ENCODE measurements at regions not wholly inside any gene's neighbourhood (a gene's known extent, or its start where the extent isn't known, plus 50 kb on each side); places are given as distances from the start of the nearest gene placed in this dataset.

DNA sequence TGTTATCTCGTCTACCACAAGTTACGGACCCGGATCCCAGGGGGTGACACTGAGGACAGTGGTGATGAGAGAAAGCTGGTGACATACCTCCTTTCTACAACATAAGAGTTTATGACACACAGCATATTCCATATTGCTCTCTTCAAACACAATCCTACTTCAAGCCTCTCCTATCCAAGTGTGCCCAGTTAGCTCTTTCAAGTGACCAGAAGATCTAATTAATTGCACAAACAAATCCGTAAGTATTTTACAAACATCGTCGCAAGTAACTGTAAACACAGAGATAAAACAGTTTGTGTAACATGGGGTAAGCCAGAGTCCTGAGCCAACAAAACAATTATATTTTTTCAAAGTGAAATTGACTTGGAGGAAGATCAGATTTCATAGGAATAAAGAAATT lies 235.0 kb downstream of the CHD9NB start:
- in situ Hi-C loops (cut with HindIII; ENCODE audit: low pct_ligation_motif_present, low pct_unique_long_range_greater_than_20kb, low sequenced_read_pairs): no loop called here
- no peak for DNase-seq

DNA sequence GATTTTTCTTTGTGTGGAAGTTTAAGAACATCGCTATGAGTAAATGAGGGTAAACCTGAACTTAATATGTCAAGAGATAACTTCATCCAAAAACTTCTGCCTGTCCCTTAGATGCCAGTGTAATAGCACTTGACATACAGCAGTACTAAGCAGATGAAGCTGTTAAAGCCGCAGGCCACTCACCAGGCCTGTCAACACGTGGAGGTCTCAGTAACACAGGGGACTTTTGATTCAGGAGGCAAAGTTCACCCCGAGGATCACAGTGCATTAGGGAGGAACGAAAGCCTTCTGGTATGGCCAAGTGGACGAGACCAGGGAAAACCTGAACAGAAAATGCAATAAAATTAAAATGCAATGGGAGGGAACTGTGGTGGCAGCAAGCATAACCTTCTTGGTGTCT lies 235.7 kb downstream of the CHD9NB start:
- DNase-seq: no peak
- in situ Hi-C loops (cut with HindIII; ENCODE audit: low pct_ligation_motif_present, low pct_unique_long_range_greater_than_20kb, low sequenced_read_pairs): no loop called here

- in situ Hi-C loops (cut with HindIII; ENCODE audit: low pct_ligation_motif_present, low pct_unique_long_range_greater_than_20kb, low sequenced_read_pairs): no loop called here
- peak; percentile 77 for DNase-seq
Measured at GRCh38 chr16:52812678-52813556, 239.8 kb downstream of the CHD9NB start.

DNA sequence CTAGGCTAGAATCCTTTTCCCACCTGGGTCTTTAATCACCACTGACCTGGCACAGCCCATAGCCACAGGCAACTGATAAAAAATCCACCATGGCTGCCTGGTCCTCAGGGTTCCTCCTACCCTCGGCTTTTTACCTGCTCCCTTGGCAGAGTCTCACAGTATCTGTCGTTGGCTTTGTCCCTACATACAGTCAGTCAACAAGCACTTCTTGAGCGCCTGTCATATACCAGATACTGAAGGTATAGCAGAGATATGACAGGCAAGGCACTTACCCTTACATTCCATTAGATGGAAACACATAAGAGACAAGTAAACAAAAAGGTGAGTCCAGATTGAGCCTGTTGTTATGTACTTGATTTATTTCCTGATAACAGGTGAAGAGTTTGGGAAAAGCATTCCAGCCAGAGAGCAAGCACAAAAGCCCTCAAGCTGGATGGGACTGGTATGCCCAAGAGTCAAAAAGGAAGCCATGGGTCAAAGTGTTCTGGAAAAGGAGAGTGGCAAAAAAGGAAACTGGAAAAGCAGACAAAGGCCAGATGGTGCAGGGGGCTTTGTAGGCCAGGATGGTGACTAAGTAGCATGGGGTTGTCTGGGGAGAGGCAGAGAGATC lies 247.0 kb downstream of the CHD9NB start:
- DNase-seq: no peak
- in situ Hi-C loops (cut with HindIII; ENCODE audit: low pct_ligation_motif_present, low pct_unique_long_range_greater_than_20kb, low sequenced_read_pairs): no loop called here

GRCh38 chr16:52800432-52800831 lies 252.3 kb downstream of the CHD9NB start:
- in situ Hi-C loops (cut with HindIII; ENCODE audit: low pct_ligation_motif_present, low pct_unique_long_range_greater_than_20kb, low sequenced_read_pairs): no loop called here
- no peak for DNase-seq

- in situ Hi-C loops (cut with HindIII; ENCODE audit: low pct_ligation_motif_present, low pct_unique_long_range_greater_than_20kb, low sequenced_read_pairs): no loop called here
- DNase-seq: no peak
Measured at GRCh38 chr16:52799149-52799548, 252.2 kb upstream of the TOX3 start.

DNA sequence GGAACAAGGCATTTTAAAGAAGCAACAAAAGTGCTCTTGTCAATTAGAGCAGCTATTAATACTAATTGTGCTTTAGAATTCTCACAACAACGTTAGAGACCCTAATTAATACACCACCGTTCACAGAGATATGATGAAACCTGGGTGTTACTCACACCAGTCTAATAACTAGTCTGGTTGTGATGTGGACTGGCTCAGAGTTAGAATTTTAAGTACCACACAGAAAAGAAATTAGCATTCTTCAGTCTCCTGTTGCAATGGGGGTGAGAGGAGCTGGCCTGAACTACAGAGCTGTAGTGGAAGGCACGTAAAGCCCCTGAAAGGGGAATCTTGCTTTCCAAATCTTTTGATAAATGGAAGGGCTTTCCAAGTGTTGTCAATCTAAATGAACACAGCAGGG lies 240.8 kb upstream of the TOX3 start:
- no peak for DNase-seq
- in situ Hi-C loops (cut with HindIII; ENCODE audit: low pct_ligation_motif_present, low pct_unique_long_range_greater_than_20kb, low sequenced_read_pairs): no loop called here

- in situ Hi-C loops (cut with HindIII; ENCODE audit: low pct_ligation_motif_present, low pct_unique_long_range_greater_than_20kb, low sequenced_read_pairs): no loop called here
- DNase-seq: no peak
Measured at GRCh38 chr16:52786091-52786490, 239.1 kb upstream of the TOX3 start.

DNA sequence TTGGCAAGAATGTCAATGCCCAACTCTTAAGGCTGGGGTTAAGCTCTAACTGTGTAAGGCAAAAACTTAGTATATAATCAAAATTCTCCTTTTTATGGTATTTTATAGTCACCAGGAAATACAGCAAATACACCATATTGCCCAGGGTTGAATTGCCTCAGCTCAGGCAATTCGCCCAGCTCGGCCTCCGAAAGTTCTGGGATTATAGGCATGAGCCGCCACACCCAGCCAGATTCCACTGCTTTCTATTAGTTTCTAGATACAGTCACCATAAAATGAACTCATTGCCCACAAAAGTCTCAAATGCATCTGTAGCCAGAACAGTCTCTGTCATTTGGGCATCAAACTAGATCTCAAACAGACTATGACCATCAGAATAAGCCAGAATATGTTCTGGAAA lies 238.7 kb upstream of the TOX3 start:
- in situ Hi-C loops (cut with HindIII; ENCODE audit: low pct_ligation_motif_present, low pct_unique_long_range_greater_than_20kb, low sequenced_read_pairs): no loop called here

DNA sequence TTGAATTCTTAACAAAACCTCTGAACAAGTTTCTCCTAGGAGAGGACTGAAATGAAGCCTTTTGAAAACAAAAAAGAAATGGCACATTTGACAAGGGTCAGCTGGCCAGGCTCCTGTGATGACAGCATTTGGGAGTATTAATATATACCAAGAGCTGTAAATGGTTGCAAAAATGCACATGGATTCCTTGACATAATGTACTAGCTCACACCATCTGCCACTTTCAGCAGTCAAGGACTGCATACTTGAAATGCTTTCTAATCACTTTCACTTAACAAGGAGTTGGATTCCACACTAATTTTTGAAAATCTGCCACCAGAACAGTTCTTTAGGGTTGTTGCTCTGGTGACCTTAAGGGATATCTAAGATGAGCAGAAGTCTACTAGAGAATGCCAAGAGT lies 236.7 kb upstream of the TOX3 start:
- in situ Hi-C loops (cut with HindIII; ENCODE audit: low pct_ligation_motif_present, low pct_unique_long_range_greater_than_20kb, low sequenced_read_pairs): no loop called here
- DNase-seq: no peak

More for the DNA sequence above, 238.7 kb upstream of the TOX3 start:
- DNase-seq: no peak

DNA sequence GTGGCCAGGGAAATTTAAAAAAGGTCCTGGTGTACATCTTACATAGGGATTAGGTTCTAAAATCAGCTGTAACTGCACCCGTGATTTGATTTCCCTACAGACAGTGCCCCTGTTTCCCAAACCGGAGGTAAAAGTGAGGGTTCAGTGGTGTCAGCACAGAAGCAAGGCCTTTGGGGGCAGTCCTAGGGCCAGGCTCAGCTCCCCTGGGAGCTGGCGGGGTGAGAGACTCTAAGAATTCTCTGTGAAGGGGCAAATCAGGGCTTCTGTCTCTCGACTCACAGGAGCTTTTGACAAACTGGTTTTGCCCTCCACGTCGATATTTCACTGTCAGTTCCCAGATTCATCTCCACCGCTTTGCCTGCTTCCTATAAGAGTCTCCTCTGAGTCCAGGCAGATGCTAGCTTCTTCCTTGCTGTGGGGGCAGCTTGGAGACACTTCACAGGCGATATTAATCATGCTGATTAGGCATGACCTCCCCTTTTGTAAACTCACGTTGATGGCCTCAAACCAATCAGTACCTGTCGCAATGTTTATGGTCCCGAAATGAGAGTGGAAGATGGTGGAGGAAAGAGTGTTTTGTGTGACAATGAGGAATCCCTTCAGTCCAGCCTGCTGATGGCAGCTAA lies 234.2 kb upstream of the TOX3 start:
- in situ Hi-C loops (cut with HindIII; ENCODE audit: low pct_ligation_motif_present, low pct_unique_long_range_greater_than_20kb, low sequenced_read_pairs): no loop called here
- no peak for DNase-seq

DNA sequence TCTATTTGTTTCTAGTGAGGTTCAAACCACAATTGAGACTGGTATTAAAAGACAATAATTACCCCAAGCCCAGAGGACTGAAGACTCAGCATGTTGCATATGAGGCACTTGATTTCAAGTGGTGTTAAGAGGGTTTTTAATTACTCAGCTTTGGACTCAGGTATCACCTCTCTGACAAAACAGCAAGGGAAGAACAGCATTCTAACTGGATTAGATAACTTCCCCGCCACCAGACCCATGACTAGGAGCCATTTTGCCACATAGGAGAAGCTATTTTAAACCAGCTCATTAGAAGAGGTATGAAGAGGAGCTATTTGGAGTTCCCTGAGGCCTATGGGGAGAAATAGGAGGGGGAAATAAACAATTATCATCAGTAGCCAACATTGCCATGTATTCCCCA lies 226.1 kb upstream of the TOX3 start:
- in situ Hi-C loops (cut with HindIII; ENCODE audit: low pct_ligation_motif_present, low pct_unique_long_range_greater_than_20kb, low sequenced_read_pairs): no loop called here
- DNase-seq: no peak

DNA sequence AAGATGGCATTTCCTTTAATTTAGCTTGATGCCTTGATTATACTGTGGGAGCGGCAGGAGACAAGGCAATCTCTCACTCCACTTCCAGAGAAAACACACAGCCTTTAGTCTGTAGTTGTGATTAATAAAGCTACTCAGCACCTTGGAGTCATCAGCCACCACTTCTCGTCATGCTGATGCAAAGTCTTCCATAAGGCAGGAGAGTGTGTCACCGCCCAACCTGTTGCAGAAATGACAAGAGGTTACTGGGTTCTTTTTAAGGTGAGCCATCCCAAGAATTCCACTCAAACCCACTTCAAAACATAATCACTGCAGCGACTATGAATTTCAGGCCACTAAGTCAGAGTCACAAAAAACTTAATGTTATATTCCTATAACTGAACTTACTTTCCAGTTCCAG lies 223.9 kb upstream of the TOX3 start:
- in situ Hi-C loops (cut with HindIII; ENCODE audit: low pct_ligation_motif_present, low pct_unique_long_range_greater_than_20kb, low sequenced_read_pairs): no loop called here
- DNase-seq: no peak

DNA sequence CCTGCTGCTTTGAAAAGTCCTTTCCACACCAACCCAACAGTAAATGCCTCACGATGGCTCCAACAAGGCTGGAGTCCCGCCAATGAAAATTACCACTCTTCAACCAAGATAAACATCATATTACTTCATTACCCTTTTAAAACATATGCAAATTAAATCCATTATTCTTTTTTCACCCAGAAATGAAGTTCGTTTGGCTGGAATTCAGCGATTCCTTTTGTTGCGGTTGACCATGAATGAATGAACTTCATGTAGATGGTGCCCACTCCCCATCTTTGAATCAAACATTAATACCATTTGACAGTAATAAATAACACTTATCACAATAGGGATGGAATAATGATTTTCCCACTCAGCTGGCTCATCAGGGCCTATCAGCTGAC lies 211.5 kb upstream of the TOX3 start:
- DNase-seq: no peak
- in situ Hi-C loops (cut with HindIII; ENCODE audit: low pct_ligation_motif_present, low pct_unique_long_range_greater_than_20kb, low sequenced_read_pairs): no loop called here

- in situ Hi-C loops (cut with HindIII; ENCODE audit: low pct_ligation_motif_present, low pct_unique_long_range_greater_than_20kb, low sequenced_read_pairs): no loop called here
- no peak for DNase-seq
Measured at GRCh38 chr16:52757746-52758472, 211.0 kb upstream of the TOX3 start.

DNA sequence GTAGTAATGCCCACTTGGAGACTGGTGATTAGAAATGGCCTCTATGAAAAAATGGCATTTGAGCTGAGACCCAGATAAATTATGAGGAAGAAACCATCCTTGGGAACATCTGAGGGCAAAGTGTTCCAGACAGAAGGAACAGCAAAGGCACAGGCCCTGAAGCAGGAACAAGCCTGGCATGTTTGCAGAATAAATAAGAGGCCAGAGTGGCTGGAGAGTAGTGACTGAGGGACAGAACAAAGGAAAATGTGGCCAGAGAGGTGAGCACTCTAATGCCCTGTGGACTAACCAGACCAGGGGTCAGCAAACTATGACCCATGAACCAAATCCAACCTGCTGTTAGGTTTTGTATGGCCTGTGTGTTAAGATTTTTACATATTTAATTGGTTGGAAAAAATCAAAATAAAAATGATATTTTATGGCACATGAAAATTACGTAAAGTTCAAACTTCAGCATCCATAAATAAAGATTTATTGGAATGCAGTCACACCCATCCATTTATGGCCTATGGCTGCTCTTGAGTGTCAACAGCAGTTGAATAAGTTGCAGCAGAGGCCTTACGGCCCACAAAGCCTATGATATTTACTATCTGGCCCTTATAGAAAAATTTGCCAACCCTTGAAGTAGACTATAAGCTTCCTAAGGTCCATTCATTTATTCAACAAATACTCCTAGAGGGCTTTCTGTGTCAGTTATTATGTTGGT lies 210.0 kb upstream of the TOX3 start:
- no peak for DNase-seq
- in situ Hi-C loops (cut with HindIII; ENCODE audit: low pct_ligation_motif_present, low pct_unique_long_range_greater_than_20kb, low sequenced_read_pairs): no loop called here

- in situ Hi-C loops (cut with HindIII; ENCODE audit: low pct_ligation_motif_present, low pct_unique_long_range_greater_than_20kb, low sequenced_read_pairs): no loop called here
Measured at GRCh38 chr16:52755396-52755795, 208.5 kb upstream of the TOX3 start.

DNA sequence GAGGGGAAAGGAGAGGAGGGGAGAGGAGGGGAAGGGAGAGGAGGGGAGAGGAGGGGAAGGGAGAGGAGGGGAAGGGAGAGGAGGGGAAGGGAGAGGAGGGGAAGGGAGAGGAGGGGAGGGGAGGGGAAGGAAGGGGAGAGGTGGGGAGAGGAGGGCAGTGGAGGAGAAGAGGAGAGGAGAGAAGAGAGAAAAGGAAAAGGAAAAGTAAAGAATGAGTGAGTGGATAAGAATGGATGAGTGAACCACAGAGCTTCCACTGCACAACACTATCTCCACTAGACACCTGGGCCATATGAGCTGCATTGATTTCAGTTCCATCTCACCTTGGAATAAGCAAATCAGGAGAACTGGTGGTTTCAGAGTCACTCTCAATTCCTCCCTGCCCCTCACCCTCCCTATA lies 204.1 kb upstream of the TOX3 start:
- no peak for DNase-seq
- in situ Hi-C loops (cut with HindIII; ENCODE audit: low pct_ligation_motif_present, low pct_unique_long_range_greater_than_20kb, low sequenced_read_pairs): no loop called here

More at GRCh38 chr16:52755396-52755795, 208.5 kb upstream of the TOX3 start:
- no peak for DNase-seq

DNA sequence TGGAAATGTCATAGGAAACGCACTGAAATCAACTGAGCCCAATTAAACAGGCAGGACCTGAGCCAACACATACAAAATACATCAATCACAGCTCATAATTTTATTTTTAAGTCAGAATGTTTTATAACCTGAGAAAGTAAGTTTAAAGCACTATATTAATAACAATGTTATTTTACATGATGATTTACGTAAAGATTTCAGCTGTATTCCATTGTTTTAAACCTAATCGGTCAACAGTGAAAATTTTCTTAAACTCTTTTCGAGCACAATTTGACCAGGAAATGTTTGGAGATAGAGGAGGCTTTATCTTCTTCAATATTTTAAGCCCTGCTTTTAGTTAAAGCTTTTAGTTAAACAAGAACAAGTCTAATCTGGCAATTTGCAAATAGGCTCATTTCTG lies 201.8 kb upstream of the TOX3 start:
- in situ Hi-C loops (cut with HindIII; ENCODE audit: low pct_ligation_motif_present, low pct_unique_long_range_greater_than_20kb, low sequenced_read_pairs): no loop called here
- no peak for DNase-seq

Data from ACHN (cell line).